ENCODE measurements at regions not wholly inside any gene's neighbourhood (a gene's known extent, or its start where the extent isn't known, plus 50 kb on each side); places are given as distances from the start of the nearest gene placed in this dataset.

DNA sequence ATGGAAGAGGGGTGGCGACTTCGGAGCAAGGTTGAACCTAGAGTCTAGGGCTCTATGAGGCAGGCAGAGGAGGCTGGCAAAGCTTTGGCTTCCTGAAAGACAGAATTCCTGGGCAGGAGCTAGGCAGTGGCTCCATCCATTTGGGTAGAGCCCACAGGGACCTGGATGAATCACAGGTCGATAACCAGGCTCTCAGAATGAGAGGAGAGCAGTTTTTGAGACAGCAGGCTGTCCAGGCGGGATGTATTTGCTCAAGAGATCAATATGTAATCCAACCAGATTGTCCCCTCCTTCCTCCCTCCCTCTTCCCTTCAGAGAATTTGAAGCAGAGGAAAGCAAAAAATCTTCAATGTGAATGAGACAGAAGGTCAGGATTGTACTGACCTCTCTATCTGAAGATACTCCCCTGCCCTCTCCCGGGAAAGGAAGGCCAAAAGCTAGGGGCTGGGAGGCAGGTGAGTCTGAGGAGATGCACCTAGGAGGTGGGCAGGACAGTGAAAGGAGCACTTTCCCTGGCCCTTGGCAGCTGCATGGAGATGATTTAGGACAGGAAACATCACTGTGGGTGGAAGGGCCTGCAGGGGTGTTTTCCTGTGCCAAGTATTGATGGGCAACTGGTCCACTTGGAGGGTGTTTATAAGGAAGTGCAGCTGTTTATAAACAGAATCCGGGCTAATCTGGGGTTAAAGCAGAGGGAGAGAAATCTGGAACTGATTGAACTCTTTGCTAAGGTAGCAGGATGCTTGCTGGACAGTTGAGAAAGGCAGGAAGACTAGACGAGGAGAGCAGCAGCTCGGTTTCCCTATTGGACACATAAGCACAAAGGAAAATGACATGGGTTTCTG lies 212.4 kb upstream of the LRFN2 start:
- no peak for DNase-seq (ENCODE audit: low read depth in 1 of 2, low spot score in 1 of 2)

DNA sequence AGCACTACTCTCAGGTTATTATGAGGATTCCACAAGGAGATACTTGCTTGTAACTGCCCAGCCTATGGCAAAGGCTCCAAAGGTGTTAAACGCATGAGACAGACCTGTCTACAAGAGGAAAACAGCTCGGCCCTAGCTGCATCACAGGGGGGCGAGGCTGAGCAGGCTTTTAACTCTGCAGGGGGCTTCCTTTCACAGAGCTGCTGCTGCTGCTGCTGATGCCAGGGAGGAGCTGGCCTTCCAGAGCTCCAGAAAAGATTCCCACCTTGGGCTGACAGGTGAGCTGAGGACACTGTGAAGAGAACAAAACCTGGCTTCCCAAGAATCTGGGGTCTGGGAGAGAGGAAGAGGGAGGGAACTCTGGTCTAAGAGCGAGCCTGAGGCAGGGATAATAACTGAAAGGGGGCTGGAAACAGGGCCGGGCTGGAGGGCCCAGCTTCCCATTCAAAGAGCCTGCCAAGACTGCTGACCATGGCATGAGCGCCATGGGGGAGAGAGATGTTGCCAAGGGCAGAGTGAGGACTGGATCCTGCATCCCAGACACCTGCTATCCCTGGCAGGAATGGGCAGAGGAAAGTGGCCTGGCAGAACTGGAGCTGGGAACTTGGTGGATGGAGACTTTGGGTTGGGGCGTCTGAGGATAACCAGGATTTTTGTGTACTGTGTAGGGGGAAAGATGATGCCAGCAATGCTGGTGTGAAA lies 211.1 kb upstream of the LRFN2 start:
- no peak for DNase-seq (ENCODE audit: low read depth in 1 of 2, low spot score in 1 of 2)

DNA sequence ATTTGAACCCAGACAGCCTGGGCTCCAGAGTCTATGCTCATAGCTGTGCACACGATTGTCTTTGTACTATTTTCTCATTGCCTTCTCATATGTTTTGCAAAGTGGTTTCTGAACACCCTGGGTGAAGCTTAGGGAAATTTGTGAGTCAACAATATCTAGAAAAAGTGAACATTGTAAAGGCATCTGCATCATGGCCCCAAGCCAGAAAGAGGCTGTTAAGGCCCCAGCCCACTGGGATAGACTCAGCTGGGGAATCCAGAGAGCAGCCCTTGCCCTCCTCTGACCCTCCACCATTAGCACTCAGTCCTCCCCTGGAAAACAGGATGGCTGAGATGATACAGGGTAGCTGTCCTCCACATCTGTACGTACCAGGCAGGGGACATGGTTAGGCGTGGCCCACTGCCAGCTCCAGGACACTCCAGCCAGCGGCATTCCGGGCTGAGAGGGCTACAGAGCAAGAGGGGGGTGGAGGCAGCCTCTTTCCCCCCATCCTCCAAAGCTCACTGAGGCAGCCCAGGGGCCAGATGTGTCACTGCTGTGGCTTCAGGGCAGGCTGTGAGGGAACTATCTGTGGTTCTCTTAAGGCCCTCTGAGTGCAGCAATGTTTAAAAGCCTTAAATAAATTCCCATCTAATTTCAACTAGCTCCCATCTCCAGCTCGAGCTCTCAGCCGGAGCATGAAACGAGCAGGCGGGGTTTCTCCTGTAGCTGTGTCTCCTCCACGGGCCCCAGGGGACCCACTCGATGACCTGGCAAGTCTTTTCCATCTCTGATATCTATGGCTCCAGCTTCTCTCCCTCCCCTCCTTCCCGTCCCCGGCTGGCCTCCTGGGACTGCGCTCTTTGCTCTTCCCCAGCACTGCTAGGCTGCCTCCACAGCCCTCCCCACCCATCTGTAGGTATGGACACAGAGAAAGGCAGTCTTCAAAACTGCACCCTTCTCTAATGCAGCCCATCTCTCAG lies 209.4 kb upstream of the LRFN2 start:
- DNase-seq (ENCODE audit: low read depth in 1 of 2, low spot score in 1 of 2) = no peak

DNA sequence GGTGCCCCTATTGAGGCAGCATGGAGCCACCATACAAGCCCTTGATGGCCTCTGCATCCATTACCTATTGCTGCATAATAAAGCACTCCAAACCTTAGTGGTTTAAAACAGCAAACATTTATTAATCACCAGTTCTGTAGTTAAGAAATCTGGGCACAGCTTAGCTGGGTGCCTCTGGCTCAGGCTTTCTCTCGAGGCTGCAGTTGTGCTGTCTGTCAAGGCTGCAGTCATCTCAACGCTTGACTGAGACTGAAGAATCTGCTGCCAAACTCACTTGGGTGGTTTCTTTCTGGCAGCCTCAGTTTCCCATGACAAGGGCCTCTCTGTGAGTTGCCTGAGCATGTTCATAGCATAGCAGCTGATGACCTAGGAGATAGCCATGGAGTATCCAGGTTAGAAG lies 207.4 kb upstream of the LRFN2 start:
- DNase-seq (ENCODE audit: low read depth in 1 of 2, low spot score in 1 of 2) = no peak

DNA sequence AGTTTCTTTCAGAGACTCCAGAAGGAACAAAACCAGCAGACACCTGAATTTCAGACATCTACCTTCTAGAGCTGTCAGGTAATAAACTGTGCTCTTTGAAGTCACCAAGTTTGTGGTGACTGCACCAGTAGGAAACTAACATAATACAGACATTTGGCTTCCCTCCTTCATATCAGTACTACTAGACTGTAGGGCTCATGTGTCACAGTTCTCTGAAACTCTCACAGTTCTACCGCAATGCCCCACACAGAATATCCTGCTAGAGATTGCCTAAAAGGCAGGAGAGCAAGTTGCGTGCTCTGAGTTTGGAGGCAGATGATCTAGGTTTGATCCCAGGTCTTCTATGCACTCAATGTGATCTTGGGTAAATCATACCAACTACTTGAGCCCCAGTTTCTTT lies 205.0 kb upstream of the LRFN2 start:
- DNase-seq (ENCODE audit: low read depth in 1 of 2, low spot score in 1 of 2) = no peak

DNA sequence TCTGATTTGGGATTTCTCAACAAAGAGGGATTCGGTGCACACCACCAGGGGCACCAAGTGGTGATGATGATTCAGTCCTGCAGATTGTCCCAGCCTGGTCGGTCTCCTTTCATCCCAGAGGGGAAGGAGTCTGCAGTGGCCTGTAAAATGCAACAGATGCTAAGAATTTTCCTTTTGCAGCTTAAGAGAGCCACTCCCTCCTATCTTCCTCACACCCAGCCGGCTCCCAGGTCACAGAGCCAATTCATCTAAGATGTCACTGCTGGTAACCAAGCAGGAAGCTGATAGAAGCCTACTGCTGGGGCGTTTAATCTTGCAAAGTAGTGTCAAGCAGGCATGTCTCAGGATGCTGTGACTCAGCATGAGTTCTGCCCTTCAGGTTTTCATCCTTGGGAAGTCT lies 203.8 kb upstream of the LRFN2 start:
- DNase-seq (ENCODE audit: low read depth in 1 of 2, low spot score in 1 of 2) = no peak

DNA sequence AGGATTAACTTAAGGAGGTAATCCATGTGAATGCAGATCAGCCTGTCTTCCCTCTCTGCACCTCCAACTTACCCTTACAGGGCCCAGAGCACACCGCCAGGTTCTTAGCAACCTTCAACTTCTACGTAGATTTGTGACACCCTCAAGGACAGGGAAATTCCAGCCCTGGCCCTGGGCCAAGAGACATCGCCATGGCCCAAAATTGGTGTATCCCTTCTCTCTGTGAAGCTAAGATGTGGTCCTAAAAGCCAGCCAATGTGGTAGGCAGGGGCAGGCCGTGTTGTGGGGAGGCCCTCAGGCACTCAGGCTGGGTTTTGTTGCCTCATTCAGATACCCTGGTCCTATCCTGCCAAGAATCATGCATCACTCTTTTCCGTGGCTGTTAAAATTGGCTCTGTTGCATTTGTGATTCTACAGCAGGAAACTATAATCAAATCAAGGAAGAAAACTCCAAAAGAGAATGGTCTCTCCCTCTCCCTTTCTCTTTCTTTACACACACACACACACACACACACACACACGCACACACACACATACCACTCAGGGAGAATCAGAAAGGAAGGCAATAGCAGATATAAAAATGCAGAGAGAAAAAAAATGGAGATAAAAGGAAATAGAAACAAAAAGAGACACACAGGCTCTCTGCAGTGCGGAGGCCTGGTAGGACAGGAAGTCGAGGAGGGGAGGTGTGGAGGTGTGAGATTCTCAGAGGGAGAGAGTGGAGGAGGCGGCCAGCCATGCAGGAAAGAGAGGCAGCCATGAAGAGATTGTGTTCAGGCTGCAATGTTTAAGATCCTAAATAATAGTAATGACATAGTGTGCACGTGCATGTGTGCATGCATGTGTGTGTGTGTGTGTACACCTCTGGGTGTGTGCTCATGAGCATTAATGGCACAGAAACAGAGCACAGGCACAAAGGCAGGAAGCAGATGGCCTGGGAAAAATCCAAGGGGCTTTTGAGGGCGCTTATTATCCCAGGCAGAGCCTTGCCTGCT lies 201.8 kb upstream of the LRFN2 start:
- peak in 1 of 2 donors; percentile 25 for DNase-seq (ENCODE audit: low read depth in 1 of 2, low spot score in 1 of 2)

DNA sequence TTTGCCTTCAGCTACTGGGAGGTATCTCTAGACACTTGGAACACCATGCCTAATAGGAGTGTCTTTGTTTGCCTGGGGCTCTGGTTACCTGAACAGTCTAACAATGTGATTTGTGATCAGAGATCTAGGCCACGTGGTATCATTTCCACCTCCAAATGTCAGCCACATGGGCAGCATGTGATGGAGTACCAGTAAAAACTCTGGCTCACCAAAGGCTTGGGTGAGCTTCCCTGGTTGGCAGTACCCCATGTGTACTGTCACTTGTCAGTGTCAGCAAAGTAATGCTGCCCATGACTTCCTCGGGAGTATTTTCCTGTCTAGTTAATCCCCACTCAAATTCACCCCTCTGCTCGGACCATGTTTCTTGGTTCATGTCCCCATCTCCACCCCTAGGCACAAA lies 195.2 kb upstream of the LRFN2 start:
- DNase-seq (ENCODE audit: low read depth in 1 of 2, low spot score in 1 of 2) = no peak

DNA sequence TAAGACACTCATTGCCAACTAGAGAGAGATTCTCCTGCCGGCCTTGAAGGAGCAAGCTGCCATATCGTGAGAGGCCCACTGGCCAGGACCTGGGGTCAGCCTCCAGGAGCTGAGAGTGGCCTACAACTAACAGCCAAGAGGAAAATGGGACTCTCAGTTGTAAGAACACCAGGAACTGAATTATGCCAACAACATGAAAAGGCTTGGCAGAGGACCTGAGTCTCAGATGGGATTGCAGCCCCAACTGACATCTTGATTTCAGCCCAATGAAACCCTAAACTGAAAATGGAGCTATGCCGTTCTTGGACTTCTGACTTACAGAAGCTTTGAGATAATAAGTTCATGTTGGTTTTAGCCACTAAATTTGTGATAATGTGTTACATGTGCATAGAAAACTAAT lies 193.5 kb upstream of the LRFN2 start:
- DNase-seq (ENCODE audit: low read depth in 1 of 2, low spot score in 1 of 2) = no peak

DNA sequence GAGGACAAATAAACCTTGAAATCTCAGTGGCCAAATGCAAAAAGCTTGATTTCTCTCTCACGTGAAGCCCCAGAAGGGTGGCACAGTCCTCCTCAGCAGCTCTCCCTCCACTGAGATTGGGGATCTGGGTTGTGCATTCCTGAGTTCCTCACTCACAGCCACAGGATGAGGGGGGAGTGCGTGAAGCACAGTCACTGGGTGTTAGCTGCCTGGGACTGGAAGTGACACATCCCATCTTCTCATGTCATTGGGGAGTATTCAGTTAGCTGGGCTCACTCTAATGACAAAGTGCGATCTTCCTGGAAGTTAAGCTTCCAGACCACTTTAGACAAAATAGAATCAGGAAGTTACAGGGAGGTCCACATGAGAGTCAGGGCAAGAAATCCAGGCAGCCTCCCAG lies 192.2 kb upstream of the LRFN2 start:
- DNase-seq (ENCODE audit: low read depth in 1 of 2, low spot score in 1 of 2) = no peak

DNA sequence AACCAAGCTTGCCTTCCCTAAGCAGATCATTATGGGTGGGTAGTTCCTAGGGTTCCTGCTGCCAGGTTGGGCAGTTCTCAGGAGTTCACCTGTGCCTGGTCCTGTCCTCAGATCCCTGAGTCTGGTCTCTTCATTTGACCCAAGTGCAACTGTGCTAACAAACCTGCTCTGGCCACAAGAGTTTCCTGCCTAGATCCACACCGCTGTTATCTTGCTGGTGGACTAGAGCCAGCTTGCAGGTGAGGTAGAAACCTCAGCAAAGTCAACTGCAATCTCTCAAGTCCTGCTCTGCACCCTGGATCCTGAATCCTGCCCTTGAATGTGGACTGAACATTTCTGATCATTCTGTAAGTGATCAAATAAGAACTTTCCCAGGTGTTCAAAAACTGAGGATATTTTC lies 191.8 kb upstream of the LRFN2 start:
- no peak for DNase-seq (ENCODE audit: low read depth in 1 of 2, low spot score in 1 of 2)

DNA sequence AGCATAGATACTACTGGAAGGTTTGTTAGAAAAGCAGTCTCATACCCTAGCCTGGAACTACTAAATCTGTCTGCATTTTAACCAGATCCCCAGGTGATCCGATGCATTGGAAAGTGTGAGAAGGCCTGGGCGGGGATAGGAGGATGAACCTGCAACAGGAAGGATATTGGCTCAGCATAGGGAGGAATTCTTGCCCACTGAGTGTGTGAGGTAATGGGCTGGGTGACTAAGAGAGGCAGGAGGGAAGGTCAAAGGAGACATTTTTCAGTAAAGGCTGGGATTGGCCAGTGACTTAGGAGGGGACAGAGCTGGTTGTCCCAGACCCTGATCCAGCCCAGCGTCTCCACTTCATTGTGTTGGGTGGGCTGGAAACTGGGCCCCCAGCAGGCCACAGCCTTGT lies 191.0 kb upstream of the LRFN2 start:
- no peak for DNase-seq (ENCODE audit: low read depth in 1 of 2, low spot score in 1 of 2)

DNA sequence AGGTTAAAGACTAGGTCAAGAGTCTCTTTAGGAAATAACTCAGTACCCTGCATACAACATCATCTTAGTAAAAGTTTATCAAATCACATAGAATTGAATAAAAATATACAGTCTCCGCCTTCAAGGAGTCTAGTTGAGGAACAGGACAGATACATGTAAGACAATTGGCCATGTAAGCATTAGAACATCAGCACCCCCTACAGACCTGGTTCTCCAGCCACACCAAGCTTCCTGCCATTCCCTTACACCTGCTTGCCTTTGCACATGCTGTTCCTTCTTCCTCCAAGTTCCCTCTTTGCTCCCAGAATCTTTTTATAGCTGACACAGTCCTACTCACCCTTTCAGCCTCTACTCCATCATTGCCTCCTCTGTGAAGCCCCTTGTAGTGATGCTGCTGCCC lies 187.8 kb upstream of the LRFN2 start:
- no peak for DNase-seq (ENCODE audit: low read depth in 1 of 2, low spot score in 1 of 2)

DNA sequence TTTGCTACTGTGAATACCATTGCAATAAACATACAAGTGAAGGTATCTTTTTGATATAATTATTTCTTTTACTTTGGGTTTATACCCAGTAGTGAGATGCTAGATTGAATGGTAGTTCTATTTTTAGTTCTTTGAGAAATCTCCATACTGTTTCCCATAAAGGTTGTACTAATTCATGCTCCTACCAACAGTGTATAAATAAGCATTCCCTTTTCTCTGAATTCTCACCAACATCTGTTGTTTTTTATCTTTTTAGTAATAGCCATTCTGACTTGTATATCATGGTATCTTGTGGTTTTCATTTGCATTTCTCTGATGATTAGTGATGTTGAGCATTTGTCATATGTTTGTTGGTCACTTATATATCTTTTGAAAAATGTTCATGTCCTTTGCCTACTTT lies 183.6 kb upstream of the LRFN2 start:
- DNase-seq (ENCODE audit: low read depth in 1 of 2, low spot score in 1 of 2) = no peak

DNA sequence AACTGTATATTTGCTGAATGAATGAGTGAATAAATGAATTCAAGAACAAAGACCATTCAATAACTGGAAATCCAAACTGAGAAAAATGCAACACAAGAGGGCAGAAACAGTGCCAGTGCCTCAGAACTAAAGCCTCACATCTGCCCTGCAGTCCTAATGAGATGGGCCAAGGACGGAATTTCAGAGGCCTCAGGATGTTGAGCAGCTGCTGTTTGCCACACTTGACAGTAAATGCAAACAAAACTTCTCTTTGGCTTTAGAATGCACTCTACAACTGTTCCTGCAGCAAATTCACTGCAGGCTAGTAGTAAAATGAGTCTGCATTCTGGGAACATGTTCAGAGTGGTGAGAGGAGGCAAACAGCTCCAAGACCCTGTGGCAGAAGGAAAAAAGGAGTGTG lies 177.6 kb upstream of the LRFN2 start:
- DNase-seq (ENCODE audit: low read depth in 1 of 2, low spot score in 1 of 2) = no peak

DNA sequence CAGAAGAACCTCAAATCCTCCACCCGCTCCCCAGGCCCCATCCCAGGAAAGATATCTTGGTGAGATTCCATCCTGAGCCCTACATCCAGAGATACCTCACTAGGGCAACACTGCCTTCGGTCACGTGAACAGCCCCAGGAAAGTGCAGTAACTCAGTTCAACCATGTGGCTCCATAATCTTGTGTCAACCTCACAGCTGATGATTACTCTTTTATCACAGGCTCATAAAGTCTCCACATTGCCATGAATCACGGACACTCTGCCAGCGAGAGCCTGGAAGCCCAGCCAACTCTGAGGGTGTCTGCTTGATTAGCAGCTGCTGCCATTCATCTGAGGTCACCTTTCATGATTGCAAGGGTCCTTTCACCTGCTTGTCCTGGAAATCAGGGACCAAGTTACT lies 175.8 kb upstream of the LRFN2 start:
- no peak for DNase-seq (ENCODE audit: low read depth in 1 of 2, low spot score in 1 of 2)

DNA sequence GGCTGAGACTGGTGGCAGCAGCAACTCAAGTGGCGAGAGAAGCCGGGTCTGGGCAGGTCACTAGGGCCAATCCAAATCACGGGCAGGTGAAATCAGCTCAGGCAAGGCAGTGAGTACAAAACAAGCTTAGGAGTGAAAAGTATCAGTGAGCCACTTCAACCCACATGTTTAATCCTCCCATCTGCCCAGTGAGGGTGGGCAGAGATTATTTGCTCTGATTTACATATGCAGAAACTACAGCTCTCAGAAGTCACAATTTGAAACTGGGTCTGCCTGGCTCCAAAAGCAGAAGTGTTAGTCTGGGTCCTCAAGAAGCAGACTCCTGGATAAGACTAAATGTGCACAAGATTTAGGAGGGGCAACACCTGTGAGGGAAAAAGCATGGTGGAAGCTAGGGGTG lies 173.7 kb upstream of the LRFN2 start:
- DNase-seq (ENCODE audit: low read depth in 1 of 2, low spot score in 1 of 2) = no peak

DNA sequence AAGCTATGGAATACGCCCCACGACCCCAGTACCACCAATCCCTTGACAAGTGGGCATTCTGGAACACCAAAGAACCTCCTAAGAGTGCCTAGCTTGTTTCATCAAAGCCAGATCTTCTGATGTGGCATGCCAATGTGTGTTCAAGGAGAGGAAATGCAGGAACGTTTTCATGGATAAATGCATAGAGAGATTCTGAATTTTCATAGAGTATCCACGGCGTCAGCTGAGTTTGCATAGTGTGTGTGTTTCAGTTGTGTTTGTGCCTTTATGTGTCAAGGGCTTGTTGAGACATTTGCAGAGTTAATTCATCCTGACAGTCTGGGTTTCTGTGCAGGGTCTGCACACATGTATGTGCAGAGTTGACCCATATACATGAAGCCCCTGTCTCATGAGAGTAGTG lies 172.7 kb upstream of the LRFN2 start:
- no peak for DNase-seq (ENCODE audit: low read depth in 1 of 2, low spot score in 1 of 2)

DNA sequence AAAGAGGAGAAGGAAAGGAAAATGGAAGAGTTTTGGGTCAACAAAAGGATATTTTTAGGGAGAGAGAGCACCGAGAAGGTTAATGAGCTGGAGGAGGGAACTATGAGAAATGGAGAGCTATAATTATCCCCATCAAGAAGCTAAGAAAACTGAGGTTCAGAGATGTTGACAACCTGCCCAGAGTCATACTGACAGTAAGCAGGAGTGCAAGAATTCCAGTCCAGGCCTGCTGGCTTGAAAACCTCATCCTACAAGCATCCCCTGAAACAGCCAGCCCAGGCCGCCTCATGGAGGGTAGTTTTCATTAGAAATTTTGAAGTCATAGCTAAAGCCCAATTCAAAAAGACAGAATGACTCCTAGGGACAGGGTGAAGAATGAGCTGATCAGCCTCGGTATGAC lies 172.1 kb upstream of the LRFN2 start:
- no peak for DNase-seq (ENCODE audit: low read depth in 1 of 2, low spot score in 1 of 2)

DNA sequence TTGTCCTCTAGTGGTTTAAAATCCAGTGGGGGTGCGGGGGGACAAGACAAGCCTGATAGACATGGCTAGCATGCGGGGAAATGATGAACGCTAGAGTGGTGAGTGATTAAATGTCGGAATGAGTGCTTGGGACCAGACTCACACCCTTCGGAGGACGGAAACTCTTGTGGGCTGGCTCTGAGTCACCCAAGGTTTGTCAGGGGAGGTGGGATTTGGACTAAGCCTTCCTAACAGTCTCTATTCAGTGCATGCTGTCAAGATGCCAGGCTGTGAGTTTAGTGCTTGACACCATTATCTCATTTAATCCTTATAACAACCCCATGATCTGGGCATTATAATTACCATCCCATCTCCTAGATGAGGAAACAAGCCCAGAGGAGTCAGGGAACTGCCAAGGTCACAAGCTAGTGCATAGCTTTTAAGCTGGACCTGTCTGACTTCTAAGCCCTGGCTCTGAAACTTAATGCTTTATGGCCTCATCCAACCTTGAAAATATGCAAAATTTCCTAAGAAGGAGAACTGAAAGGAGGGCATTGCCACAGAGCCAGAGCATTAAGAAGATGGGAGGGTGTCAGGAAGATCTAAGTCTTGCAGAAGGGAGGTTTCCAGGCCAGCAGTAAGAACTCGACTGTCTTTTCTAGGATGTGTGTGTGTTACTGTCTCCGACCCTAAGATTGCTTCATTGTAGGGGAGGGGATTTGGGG lies 168.7 kb upstream of the LRFN2 start:
- DNase-seq (ENCODE audit: low read depth in 1 of 2, low spot score in 1 of 2) = no peak
